SK-N-SH treated with all-trans-retinoic acid at 6 μM for 48 hours (cell line): ENCODE measurements at regions not wholly inside any gene's neighbourhood (a gene's known extent, or its start where the extent isn't known, plus 50 kb on each side); places are given as distances from the start of the nearest gene placed in this dataset.

Experiments
- ATAC-seq: fragments of 200-7000 bp; cut with Tn5 transposase; 3 replicates; pipeline ENCODE4 v1.9.1; 2020; ENCODE audit warnings: mild to moderate bottlenecking, moderate library complexity
- ARNTL ChIP-seq: fragments of 450-650 bp; formaldehyde crosslinking; IDR thresholded peaks from 2 replicates; pipeline ENCODE4 v1.5.0; 2020; ENCODE audit warnings: low read depth, mild to moderate bottlenecking, moderate library complexity, borderline replicate concordance
- BACH2 ChIP-seq: fragments of 250-450 bp; sonication (Bioruptor Pico); IDR thresholded peaks from 2 replicates; pipeline ENCODE4 v1.9.0; 2021; ENCODE audit warnings: mild to moderate bottlenecking, borderline replicate concordance
- CSDC2 ChIP-seq: fragments of 250-450 bp; sonication (Bioruptor Pico); IDR thresholded peaks from 2 replicates; pipeline ENCODE4 v1.5.0; 2020; ENCODE audit warnings: mild to moderate bottlenecking, moderate library complexity
- ESRRG ChIP-seq: fragments of 250-450 bp; sonication (Bioruptor Pico); IDR thresholded peaks from 2 replicates; pipeline ENCODE4 v1.6.1; 2021; ENCODE audit warnings: mild to moderate bottlenecking
- GLIS3 ChIP-seq: fragments of 250-450 bp; sonication (Bioruptor Pico); IDR thresholded peaks from 2 replicates; pipeline ENCODE4 v1.5.0; 2020; ENCODE audit warnings: mild to moderate bottlenecking, moderate library complexity
- ISL1 ChIP-seq: fragments of 250-450 bp; sonication (Bioruptor Pico); IDR thresholded peaks from 2 replicates; pipeline ENCODE4 v2.1.2; 2022; ENCODE audit warnings: mild to moderate bottlenecking, moderate library complexity
- OSR1 ChIP-seq: fragments of 250-450 bp; sonication (Bioruptor Pico); IDR thresholded peaks from 2 replicates; pipeline ENCODE4 v1.8.0; 2022; ENCODE audit warnings: moderate library complexity, mild to moderate bottlenecking, inconsistent platforms
- PPARA ChIP-seq: fragments of 250-450 bp; sonication (Bioruptor Pico); IDR thresholded peaks from 2 replicates; pipeline ENCODE4 v1.5.0; 2020; ENCODE audit warnings: mild to moderate bottlenecking, borderline replicate concordance
- RARB ChIP-seq: fragments of 250-450 bp; sonication (Bioruptor Pico); IDR thresholded peaks from 2 replicates; pipeline ENCODE4 v1.8.0; 2021; ENCODE audit warnings: mild to moderate bottlenecking, moderate library complexity
- SNAI2 ChIP-seq: fragments of 250-450 bp; sonication (Bioruptor Pico); IDR thresholded peaks from 2 replicates; pipeline ENCODE4 v1.5.0; 2020; ENCODE audit warnings: mild to moderate bottlenecking, moderate library complexity
- TCF4 ChIP-seq: fragments of 250-450 bp; sonication (Bioruptor Pico); IDR thresholded peaks from 2 replicates; pipeline ENCODE4 v1.8.0; 2021; ENCODE audit warnings: mild to moderate bottlenecking, moderate library complexity, borderline replicate concordance
- TOX ChIP-seq: fragments of 250-450 bp; sonication (Bioruptor Pico); IDR thresholded peaks from 2 replicates; pipeline ENCODE4 v1.8.0; 2021; ENCODE audit warnings: mild to moderate bottlenecking, moderate library complexity, borderline replicate concordance
- ZFP3 ChIP-seq: fragments of 250-450 bp; sonication (Bioruptor Pico); IDR thresholded peaks from 2 replicates; pipeline ENCODE4 v1.5.0; 2020; ENCODE audit warnings: mild to moderate bottlenecking, moderate library complexity
- ZNF565 ChIP-seq: fragments of 450-650 bp; formaldehyde crosslinking; conservative IDR thresholded peaks from 2 replicates; pipeline ENCODE4 v1.5.0; 2020; ENCODE audit warnings: low read depth, mild to moderate bottlenecking, moderate library complexity
- ZNF70 ChIP-seq: fragments of 450-650 bp; formaldehyde crosslinking; IDR thresholded peaks from 2 replicates; pipeline ENCODE4 v1.5.0; 2020; ENCODE audit warnings: mild to moderate bottlenecking, moderate library complexity
- ZNF8 ChIP-seq: fragments of 450-650 bp; formaldehyde crosslinking; IDR thresholded peaks from 2 replicates; pipeline ENCODE4 v1.5.0; 2020; ENCODE audit warnings: mild to moderate bottlenecking, moderate library complexity
- TF ChIP-seq, protein P1 (sequence below): fragments of 250-450 bp; sonication (Bioruptor Pico); IDR thresholded peaks from 2 replicates; pipeline ENCODE4 v1.8.0; 2020; ENCODE audit warnings: mild to moderate bottlenecking, moderate library complexity, borderline replicate concordance
- TF ChIP-seq, protein P2 (sequence below): fragments of 250-450 bp; sonication (Bioruptor Pico); IDR thresholded peaks from 2 replicates; pipeline ENCODE4 v1.5.1; 2020; ENCODE audit warnings: low read depth, mild to moderate bottlenecking, moderate library complexity
- TF ChIP-seq, protein P3 (sequence below): fragments of 250-450 bp; sonication (Bioruptor Pico); IDR thresholded peaks from 2 replicates; pipeline ENCODE4 v1.5.0; 2020; ENCODE audit warnings: mild to moderate bottlenecking, moderate library complexity
- TF ChIP-seq, protein P4 (sequence below): fragments of 250-450 bp; sonication (Bioruptor Pico); IDR thresholded peaks from 2 replicates; pipeline ENCODE4 v1.8.0; 2021; ENCODE audit warnings: low read depth, mild to moderate bottlenecking, moderate library complexity, borderline replicate concordance
- TF ChIP-seq, protein P5 (sequence below): fragments of 250-450 bp; sonication (Bioruptor Pico); IDR thresholded peaks from 2 replicates; pipeline ENCODE4 v1.5.1; 2021; ENCODE audit warnings: mild to moderate bottlenecking, moderate library complexity

DNA sequence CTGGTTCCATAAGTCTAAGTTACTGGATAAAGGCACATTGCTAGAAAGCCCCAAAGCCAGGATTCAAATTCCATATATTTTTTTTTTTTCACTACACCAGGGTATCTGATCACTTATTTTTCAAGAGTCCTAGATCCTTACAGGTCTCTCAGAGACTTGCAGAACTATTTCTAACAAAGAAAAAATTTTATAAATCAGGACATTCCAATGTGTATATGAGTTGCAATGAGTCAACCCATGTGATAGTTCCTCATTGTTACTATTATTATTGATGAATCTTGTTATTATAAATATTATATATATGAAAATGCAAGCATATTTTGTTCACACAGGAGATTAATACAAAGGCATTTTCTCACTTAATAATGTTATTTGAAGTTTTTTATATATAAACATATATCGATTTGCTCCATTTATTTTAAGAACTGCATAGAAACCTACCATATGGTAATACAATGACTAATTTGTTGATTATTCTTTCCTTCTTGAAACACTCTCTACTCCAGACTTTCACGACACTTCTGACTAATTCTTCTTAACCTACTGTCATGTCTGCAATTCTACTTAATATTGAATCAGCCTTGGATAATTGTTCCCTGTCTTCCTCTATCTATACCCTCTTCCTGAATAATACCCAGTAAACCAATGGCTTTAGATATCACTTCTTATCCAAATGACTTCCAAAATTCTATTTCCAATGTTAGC lies 968.4 kb upstream of the NRXN1 start:
- ATAC-seq = no peak
- no peak for TF ChIP-seq TOX (CRISPR knock-in tag)
- TF ChIP-seq, protein P1, sequence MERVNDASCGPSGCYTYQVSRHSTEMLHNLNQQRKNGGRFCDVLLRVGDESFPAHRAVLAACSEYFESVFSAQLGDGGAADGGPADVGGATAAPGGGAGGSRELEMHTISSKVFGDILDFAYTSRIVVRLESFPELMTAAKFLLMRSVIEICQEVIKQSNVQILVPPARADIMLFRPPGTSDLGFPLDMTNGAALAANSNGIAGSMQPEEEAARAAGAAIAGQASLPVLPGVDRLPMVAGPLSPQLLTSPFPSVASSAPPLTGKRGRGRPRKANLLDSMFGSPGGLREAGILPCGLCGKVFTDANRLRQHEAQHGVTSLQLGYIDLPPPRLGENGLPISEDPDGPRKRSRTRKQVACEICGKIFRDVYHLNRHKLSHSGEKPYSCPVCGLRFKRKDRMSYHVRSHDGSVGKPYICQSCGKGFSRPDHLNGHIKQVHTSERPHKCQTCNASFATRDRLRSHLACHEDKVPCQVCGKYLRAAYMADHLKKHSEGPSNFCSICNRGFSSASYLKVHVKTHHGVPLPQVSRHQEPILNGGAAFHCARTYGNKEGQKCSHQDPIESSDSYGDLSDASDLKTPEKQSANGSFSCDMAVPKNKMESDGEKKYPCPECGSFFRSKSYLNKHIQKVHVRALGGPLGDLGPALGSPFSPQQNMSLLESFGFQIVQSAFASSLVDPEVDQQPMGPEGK (CRISPR knock-in tag) = no peak
- no peak for TF ChIP-seq ISL1
- no peak for TF ChIP-seq ZFP3 (CRISPR knock-in tag)
- no peak for TF ChIP-seq OSR1 (CRISPR knock-in tag)
- no peak for TF ChIP-seq ZNF70 (CRISPR knock-in tag)
- TF ChIP-seq, protein P2, sequence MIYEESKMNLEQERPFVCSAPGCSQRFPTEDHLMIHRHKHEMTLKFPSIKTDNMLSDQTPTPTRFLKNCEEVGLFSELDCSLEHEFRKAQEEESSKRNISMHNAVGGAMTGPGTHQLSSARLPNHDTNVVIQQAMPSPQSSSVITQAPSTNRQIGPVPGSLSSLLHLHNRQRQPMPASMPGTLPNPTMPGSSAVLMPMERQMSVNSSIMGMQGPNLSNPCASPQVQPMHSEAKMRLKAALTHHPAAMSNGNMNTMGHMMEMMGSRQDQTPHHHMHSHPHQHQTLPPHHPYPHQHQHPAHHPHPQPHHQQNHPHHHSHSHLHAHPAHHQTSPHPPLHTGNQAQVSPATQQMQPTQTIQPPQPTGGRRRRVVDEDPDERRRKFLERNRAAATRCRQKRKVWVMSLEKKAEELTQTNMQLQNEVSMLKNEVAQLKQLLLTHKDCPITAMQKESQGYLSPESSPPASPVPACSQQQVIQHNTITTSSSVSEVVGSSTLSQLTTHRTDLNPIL (CRISPR knock-in tag) = no peak
- TF ChIP-seq BACH2 (CRISPR knock-in tag) = no peak

DNA sequence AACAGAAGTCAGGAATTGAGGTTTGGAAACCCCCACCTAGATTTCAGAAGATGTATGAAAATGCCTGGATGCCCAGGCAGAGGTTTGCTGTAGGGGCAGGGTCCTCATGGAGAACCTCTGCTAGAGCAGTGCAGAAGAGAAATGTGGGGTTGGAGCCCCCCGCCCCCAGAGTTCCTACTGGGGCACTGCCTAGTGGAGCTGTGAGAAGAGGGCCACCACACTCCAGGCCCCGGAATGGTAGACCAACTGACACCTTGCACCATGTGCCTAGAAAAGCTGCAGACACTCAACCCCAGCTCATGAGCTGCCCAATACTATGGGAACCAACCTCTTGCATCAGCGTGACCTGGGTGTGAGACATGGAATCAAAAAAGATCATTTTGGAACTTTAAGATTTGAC lies 967.0 kb upstream of the NRXN1 start:
- TF ChIP-seq ISL1 (no peak), ZFP3 (CRISPR knock-in tag) (no peak), ARNTL (CRISPR knock-in tag) (no peak), ESRRG (CRISPR knock-in tag) (no peak), SNAI2 (CRISPR knock-in tag) (no peak), TOX (CRISPR knock-in tag) (no peak), ZNF565 (CRISPR knock-in tag) (no peak), ZNF8 (no peak), TCF4 (CRISPR knock-in tag) (no peak), ZNF70 (CRISPR knock-in tag) (no peak), CSDC2 (CRISPR knock-in tag) (no peak), GLIS3 (no peak), RARB (CRISPR knock-in tag) (no peak), PPARA (CRISPR knock-in tag) (no peak), OSR1 (CRISPR knock-in tag) (no peak)
- TF ChIP-seq, protein P3, sequence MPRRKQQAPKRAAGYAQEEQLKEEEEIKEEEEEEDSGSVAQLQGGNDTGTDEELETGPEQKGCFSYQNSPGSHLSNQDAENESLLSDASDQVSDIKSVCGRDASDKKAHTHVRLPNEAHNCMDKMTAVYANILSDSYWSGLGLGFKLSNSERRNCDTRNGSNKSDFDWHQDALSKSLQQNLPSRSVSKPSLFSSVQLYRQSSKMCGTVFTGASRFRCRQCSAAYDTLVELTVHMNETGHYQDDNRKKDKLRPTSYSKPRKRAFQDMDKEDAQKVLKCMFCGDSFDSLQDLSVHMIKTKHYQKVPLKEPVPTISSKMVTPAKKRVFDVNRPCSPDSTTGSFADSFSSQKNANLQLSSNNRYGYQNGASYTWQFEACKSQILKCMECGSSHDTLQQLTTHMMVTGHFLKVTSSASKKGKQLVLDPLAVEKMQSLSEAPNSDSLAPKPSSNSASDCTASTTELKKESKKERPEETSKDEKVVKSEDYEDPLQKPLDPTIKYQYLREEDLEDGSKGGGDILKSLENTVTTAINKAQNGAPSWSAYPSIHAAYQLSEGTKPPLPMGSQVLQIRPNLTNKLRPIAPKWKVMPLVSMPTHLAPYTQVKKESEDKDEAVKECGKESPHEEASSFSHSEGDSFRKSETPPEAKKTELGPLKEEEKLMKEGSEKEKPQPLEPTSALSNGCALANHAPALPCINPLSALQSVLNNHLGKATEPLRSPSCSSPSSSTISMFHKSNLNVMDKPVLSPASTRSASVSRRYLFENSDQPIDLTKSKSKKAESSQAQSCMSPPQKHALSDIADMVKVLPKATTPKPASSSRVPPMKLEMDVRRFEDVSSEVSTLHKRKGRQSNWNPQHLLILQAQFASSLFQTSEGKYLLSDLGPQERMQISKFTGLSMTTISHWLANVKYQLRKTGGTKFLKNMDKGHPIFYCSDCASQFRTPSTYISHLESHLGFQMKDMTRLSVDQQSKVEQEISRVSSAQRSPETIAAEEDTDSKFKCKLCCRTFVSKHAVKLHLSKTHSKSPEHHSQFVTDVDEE (CRISPR knock-in tag) = no peak
- TF ChIP-seq, protein P4, sequence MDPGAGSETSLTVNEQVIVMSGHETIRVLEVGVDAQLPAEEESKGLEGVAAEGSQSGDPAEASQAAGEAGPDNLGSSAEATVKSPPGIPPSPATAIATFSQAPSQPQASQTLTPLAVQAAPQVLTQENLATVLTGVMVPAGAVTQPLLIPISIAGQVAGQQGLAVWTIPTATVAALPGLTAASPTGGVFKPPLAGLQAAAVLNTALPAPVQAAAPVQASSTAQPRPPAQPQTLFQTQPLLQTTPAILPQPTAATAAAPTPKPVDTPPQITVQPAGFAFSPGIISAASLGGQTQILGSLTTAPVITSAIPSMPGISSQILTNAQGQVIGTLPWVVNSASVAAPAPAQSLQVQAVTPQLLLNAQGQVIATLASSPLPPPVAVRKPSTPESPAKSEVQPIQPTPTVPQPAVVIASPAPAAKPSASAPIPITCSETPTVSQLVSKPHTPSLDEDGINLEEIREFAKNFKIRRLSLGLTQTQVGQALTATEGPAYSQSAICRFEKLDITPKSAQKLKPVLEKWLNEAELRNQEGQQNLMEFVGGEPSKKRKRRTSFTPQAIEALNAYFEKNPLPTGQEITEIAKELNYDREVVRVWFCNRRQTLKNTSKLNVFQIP (CRISPR knock-in tag) = no peak
- TF ChIP-seq, protein P1 (CRISPR knock-in tag) = no peak
- TF ChIP-seq, protein P5, sequence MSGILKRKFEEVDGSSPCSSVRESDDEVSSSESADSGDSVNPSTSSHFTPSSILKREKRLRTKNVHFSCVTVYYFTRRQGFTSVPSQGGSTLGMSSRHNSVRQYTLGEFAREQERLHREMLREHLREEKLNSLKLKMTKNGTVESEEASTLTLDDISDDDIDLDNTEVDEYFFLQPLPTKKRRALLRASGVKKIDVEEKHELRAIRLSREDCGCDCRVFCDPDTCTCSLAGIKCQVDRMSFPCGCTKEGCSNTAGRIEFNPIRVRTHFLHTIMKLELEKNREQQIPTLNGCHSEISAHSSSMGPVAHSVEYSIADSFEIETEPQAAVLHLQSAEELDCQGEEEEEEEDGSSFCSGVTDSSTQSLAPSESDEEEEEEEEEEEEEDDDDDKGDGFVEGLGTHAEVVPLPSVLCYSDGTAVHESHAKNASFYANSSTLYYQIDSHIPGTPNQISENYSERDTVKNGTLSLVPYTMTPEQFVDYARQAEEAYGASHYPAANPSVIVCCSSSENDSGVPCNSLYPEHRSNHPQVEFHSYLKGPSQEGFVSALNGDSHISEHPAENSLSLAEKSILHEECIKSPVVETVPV = no peak

More for the DNA sequence above, 967.0 kb upstream of the NRXN1 start:
- ATAC-seq = no peak
